Loucy (cell line): ENCODE measurements at regions not wholly inside any gene's neighbourhood (a gene's known extent, or its start where the extent isn't known, plus 50 kb on each side); places are given as distances from the start of the nearest gene placed in this dataset.
"Not testable (repeated sequence)": the region's sequence is repeated elsewhere in the genome, so short reads cannot be mapped to it uniquely, and the experiment has no call there.

Experiments used
- H2AFZ ChIP-seq: fragments of 200-600 bp; sonication (generic); 2 replicates; pipeline ENCODE4 v1.6.0; 2016; ENCODE audit warnings: antibody characterized with exemption, mild to moderate bottlenecking, low read length, moderate library complexity
- H3F3A ChIP-seq: fragments of 200-600 bp; 2 replicates; pipeline ENCODE4 v1.6.0; 2016; ENCODE audit warnings: antibody characterized with exemption, low read depth, mild to moderate bottlenecking
- H3K27me3 ChIP-seq: fragments of 200-600 bp; sonication (generic); 2 replicates; pipeline ENCODE4 v1.6.1; 2014; ENCODE audit warnings: low read length, mild to moderate bottlenecking; ENCODE audit not compliant: insufficient read depth, poor library complexity, severe bottlenecking
- H3K36me3 ChIP-seq: fragments of 200-600 bp; sonication (generic); 2 replicates; pipeline ENCODE4 v1.6.1; 2016; ENCODE audit warnings: low read length; ENCODE audit not compliant: insufficient read depth
- H3K4me1 ChIP-seq: fragments of 200-600 bp; sonication (generic); 2 replicates; pipeline ENCODE4 v1.5.1; 2014; ENCODE audit warnings: low read length, mild to moderate bottlenecking; ENCODE audit not compliant: insufficient read depth, poor library complexity, severe bottlenecking
- H3K4me2 ChIP-seq: fragments of 200-600 bp; sonication (generic); 2 replicates; pipeline ENCODE4 v1.6.0; 2014; ENCODE audit warnings: antibody characterized with exemption, low read length, low read depth, mild to moderate bottlenecking; ENCODE audit not compliant: poor library complexity, severe bottlenecking
- H3K4me3 ChIP-seq: fragments of 200-600 bp; sonication (generic); 2 replicates; pipeline ENCODE4 v1.5.1; 2014; ENCODE audit warnings: low read length, mild to moderate bottlenecking, mixed read lengths; ENCODE audit not compliant: poor library complexity, severe bottlenecking
- H3K79me2 ChIP-seq: fragments of 200-600 bp; sonication (generic); 2 replicates; pipeline ENCODE4 v1.6.1; 2014; ENCODE audit warnings: low read length; ENCODE audit not compliant: insufficient read depth
- H3K9ac ChIP-seq: fragments of 200-600 bp; sonication (generic); 2 replicates; pipeline ENCODE4 v1.6.0; 2014; ENCODE audit warnings: mild to moderate bottlenecking, low read depth, low read length, moderate library complexity; ENCODE audit not compliant: poor library complexity, severe bottlenecking
- H3K9me2 ChIP-seq: fragments of 200-600 bp; sonication (generic); replicated peaks from 2 replicates; pipeline ENCODE4 v1.6.1; 2016; ENCODE audit warnings: low read depth, low read length, mixed read lengths
- H3K9me3 ChIP-seq: fragments of 200-600 bp; sonication (generic); 2 replicates; pipeline ENCODE4 v1.6.1; 2014; ENCODE audit warnings: mild to moderate bottlenecking, antibody characterized with exemption, low read length, low read depth; ENCODE audit not compliant: insufficient read depth
- H4K20me1 ChIP-seq: fragments of 200-600 bp; sonication (generic); 2 replicates; pipeline ENCODE4 v1.6.0; 2014; ENCODE audit warnings: antibody characterized with exemption, low read length, mild to moderate bottlenecking; ENCODE audit not compliant: insufficient read depth, poor library complexity, severe bottlenecking
- EZH2phosphoT487 ChIP-seq: fragments of 200-600 bp; IDR thresholded peaks from 2 replicates; pipeline ENCODE4 v1.6.1; 2018; ENCODE audit warnings: antibody characterized with exemption, mild to moderate bottlenecking, moderate library complexity, borderline replicate concordance
- TF ChIP-seq, protein P1 (sequence below): fragments of 200-600 bp; sonication (generic); conservative IDR thresholded peaks from 2 replicates; pipeline ENCODE4 v1.5.1; 2014; ENCODE audit warnings: mild to moderate bottlenecking, antibody characterized with exemption, low read length

GRCh38 chr5:7268722-7269121 is 127.2 kb upstream of the ADCY2 start:
- H4K20me1 ChIP-seq, H2AFZ ChIP-seq, H3K9me2 ChIP-seq, H3K4me1 ChIP-seq, H3K9ac ChIP-seq, H3K9me3 ChIP-seq, H3K79me2 ChIP-seq, H3K36me3 ChIP-seq, H3F3A ChIP-seq, H3K4me3 ChIP-seq, H3K4me2 ChIP-seq, H3K27me3 ChIP-seq: not testable (repeated sequence)

DNA sequence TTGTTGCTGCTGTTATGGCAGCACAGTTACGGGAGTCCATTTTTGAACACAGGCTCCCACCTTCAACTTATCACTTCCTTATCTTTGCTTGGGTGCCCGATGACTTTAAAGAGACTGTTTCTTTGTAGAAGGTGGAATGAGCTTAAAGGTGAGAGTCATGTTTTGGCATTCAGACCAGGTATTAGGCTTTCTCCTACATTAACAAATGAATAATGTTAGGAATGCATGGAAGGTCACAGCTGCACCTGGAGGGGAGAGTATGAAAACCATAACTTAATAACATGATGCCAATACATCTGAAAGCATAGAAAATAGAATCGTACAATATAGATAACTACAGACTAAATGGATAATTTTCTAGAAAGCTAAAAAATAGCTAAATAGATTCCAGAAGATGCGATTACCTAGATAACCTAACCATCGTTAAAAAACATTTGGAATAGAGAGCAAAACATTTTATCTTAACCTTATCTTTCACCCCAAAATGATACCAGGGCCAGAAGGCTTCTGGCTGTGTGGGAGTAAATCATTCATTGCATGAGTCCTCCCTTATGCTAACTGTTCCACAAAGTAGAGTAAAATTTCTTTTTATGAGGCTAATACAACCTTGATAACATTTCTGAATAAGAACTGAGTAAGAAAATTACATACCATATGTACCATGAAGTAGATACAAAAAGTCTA is 126.2 kb upstream of the ADCY2 start:
- H4K20me1 ChIP-seq, result no peaks in the 10 kb centered on the region
- TF ChIP-seq EZH2phosphoT487, result no peak
- TF ChIP-seq, protein P1, sequence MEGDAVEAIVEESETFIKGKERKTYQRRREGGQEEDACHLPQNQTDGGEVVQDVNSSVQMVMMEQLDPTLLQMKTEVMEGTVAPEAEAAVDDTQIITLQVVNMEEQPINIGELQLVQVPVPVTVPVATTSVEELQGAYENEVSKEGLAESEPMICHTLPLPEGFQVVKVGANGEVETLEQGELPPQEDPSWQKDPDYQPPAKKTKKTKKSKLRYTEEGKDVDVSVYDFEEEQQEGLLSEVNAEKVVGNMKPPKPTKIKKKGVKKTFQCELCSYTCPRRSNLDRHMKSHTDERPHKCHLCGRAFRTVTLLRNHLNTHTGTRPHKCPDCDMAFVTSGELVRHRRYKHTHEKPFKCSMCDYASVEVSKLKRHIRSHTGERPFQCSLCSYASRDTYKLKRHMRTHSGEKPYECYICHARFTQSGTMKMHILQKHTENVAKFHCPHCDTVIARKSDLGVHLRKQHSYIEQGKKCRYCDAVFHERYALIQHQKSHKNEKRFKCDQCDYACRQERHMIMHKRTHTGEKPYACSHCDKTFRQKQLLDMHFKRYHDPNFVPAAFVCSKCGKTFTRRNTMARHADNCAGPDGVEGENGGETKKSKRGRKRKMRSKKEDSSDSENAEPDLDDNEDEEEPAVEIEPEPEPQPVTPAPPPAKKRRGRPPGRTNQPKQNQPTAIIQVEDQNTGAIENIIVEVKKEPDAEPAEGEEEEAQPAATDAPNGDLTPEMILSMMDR, result no peak
- H3K36me3 ChIP-seq, result no peaks in the 10 kb centered on the region
- H3K9me3 ChIP-seq, result no peaks in the 10 kb centered on the region
- no peak overlapping the region for H3K4me2 ChIP-seq
- H3F3A ChIP-seq, result no peaks in the 10 kb centered on the region
- H3K79me2 ChIP-seq, result no peaks in the 10 kb centered on the region
- no peaks in the 10 kb centered on the region for H3K27me3 ChIP-seq
- no peak overlapping the region for H3K9ac ChIP-seq
- no peak overlapping the region for H3K4me3 ChIP-seq
- no peaks in the 10 kb centered on the region for H3K9me2 ChIP-seq
- H3K4me1 ChIP-seq, result no peaks in the 10 kb centered on the region
- H2AFZ ChIP-seq, result no peak overlapping the region

DNA sequence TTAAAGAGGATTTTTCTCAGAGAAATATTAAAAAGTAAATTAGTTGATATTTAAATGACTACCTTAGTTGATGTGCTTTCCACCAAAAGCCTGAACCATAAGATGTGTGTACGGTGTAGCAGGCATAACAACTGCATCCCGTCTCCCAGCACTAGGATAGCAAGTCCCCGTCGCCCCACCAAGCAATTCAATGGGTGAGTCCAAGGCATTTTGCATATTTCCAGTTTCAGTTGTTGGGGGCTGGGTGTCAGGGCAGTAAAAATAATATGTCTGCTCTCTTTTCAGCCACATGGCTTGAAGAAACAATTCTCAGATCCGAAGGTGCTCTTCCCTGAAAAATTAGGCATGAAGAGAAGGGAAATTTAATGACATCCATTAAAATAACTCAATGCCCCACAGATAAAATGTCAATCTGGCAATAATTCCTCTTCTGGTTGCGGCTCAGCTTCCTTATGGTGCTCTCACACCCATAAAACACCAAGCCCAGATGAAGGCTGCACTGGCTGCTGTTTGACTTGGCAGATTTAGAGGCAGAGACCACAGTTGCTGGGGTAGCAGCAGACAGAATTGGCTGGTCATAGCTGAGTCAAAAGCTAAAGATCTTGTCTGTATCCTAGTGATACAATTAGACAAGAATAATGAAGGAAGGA is 124.4 kb upstream of the ADCY2 start:
- Histone ChIP-seq H3K9me3 (no peaks in the 10 kb centered on the region), H3K79me2 (no peaks in the 10 kb centered on the region), H3K9ac (no peak overlapping the region), H3K4me1 (no peaks in the 10 kb centered on the region), H3K9me2 (no peaks in the 10 kb centered on the region), H2AFZ (no peak overlapping the region), H3K36me3 (no peaks in the 10 kb centered on the region), H3K27me3 (no peaks in the 10 kb centered on the region), H4K20me1 (no peaks in the 10 kb centered on the region), H3K4me2 (no peak overlapping the region), H3K4me3 (no peak overlapping the region), H3F3A (no peaks in the 10 kb centered on the region)
- no peak for TF ChIP-seq EZH2phosphoT487
- TF ChIP-seq, protein P1, result no peak
